ENCODE measurements at regions not wholly inside any gene's neighbourhood (a gene's known extent, or its start where the extent isn't known, plus 50 kb on each side); places are given as distances from the start of the nearest gene placed in this dataset.

GRCh38 chr17:22470411-22471175 lies 778.3 kb downstream of the KCNJ18 start:
- Histone ChIP-seq H3K36me3 (replicated peaks; ENCODE audit: control insufficient read depth, insufficient read depth, low read length) (no peaks in the 10 kb centered on the region), H3K4me3 (ENCODE audit: insufficient read depth, low read depth, low read length) (no peak overlapping the region), H3K27me3 (ENCODE audit: control insufficient read depth, insufficient read depth, low read length) (no peaks in the 10 kb centered on the region)
- no peak for DNase-seq

- H3K36me3 ChIP-seq (replicated peaks; ENCODE audit: control insufficient read depth, insufficient read depth, low read length): no peaks in the 10 kb centered on the region
- H3K4me3 ChIP-seq (ENCODE audit: insufficient read depth, low read depth, low read length): no peak overlapping the region
- DNase-seq: no peak
- no peaks in the 10 kb centered on the region for H3K27me3 ChIP-seq (ENCODE audit: control insufficient read depth, insufficient read depth, low read length)
Measured at GRCh38 chr17:22484826-22485225, 792.5 kb downstream of the KCNJ18 start.

- DNase-seq: no peak
- no peaks in the 10 kb centered on the region for H3K27me3 ChIP-seq (ENCODE audit: control insufficient read depth, insufficient read depth, low read length)
- H3K36me3 ChIP-seq (replicated peaks; ENCODE audit: control insufficient read depth, insufficient read depth, low read length): no peaks in the 10 kb centered on the region
- H3K4me3 ChIP-seq (ENCODE audit: insufficient read depth, low read depth, low read length): no peak overlapping the region
Measured at GRCh38 chr17:22490399-22490798, 798.1 kb downstream of the KCNJ18 start.

GRCh38 chr17:22492331-22492730 lies 800.0 kb downstream of the KCNJ18 start:
- Histone ChIP-seq H3K4me3 (ENCODE audit: insufficient read depth, low read depth, low read length) (no peak overlapping the region), H3K27me3 (ENCODE audit: control insufficient read depth, insufficient read depth, low read length) (no peaks in the 10 kb centered on the region), H3K36me3 (replicated peaks; ENCODE audit: control insufficient read depth, insufficient read depth, low read length) (no peaks in the 10 kb centered on the region)
- DNase-seq: no peak

- no peaks in the 10 kb centered on the region for H3K27me3 ChIP-seq (ENCODE audit: control insufficient read depth, insufficient read depth, low read length)
- no peak for DNase-seq
- H3K4me3 ChIP-seq (ENCODE audit: insufficient read depth, low read depth, low read length): no peak overlapping the region
- H3K36me3 ChIP-seq (replicated peaks; ENCODE audit: control insufficient read depth, insufficient read depth, low read length): no peaks in the 10 kb centered on the region
Measured at GRCh38 chr17:22496450-22496849, 804.1 kb downstream of the KCNJ18 start.

DNA sequence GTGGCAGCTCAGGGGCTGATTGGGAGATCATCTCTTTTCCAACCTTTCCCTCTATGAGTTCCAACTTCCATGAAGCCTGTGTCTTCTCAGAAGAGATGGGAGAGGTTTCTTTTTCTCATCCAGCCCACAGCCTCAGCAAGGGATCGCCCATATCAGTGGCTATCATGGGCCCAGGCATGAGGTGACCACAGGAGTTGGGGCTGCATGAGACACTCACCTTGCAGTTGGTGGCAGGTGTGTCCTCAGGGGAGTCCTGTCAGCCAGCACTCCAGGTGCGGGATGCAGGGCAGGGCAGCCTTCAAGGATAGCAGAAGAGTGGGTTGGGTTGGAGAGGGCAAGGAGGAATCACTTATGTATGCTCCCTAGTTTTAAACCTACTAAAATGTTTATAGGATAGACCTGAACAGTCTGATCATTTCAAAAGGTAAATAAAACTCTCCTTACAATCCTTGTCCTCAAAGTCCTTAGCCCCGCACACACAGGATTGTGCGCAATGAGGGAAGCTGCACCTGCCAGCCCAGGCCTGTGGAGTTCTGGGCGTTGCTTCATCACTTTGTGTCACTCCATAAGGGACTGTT lies 811.1 kb downstream of the KCNJ18 start:
- Histone ChIP-seq H3K4me3 (ENCODE audit: insufficient read depth, low read depth, low read length) (no peak overlapping the region), H3K27me3 (ENCODE audit: control insufficient read depth, insufficient read depth, low read length) (no peaks in the 10 kb centered on the region), H3K36me3 (replicated peaks; ENCODE audit: control insufficient read depth, insufficient read depth, low read length) (no peaks in the 10 kb centered on the region)
- no peak for DNase-seq

GRCh38 chr17:22505660-22506059 lies 813.3 kb downstream of the KCNJ18 start:
- Histone ChIP-seq H3K36me3 (replicated peaks; ENCODE audit: control insufficient read depth, insufficient read depth, low read length) (no peaks in the 10 kb centered on the region), H3K27me3 (ENCODE audit: control insufficient read depth, insufficient read depth, low read length) (no peaks in the 10 kb centered on the region), H3K4me3 (ENCODE audit: insufficient read depth, low read depth, low read length) (no peak overlapping the region)
- no peak for DNase-seq

DNA sequence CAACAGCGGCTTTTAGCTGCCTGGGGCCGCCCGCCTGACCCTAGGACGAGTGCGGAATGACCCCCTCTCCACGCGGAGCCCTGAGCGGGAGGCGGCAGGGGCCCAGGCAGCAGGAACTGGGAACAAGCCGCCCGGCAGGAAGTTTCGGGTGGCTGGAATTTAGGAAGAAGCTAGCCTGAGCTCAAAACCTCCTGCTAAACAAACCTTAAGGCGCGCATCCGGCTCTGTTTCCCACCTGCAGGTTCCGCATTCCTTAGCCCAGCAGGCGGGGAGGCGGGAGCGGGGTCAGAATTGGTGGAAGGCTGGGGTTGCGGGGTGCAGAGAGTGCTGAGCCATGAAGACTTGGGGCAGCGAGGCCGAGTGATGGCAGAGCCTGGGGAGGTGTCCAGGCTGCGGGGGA lies 813.9 kb downstream of the KCNJ18 start:
- no peaks in the 10 kb centered on the region for H3K36me3 ChIP-seq (replicated peaks; ENCODE audit: control insufficient read depth, insufficient read depth, low read length)
- DNase-seq: no peak

GRCh38 chr17:22506861-22507260 lies 814.5 kb downstream of the KCNJ18 start:
- DNase-seq: no peak
- Histone ChIP-seq H3K27me3 (ENCODE audit: control insufficient read depth, insufficient read depth, low read length) (no peaks in the 10 kb centered on the region), H3K36me3 (replicated peaks; ENCODE audit: control insufficient read depth, insufficient read depth, low read length) (no peaks in the 10 kb centered on the region), H3K4me3 (ENCODE audit: insufficient read depth, low read depth, low read length) (no peak overlapping the region)

More for the DNA sequence above, 813.9 kb downstream of the KCNJ18 start:
- no peak overlapping the region for H3K4me3 ChIP-seq (ENCODE audit: insufficient read depth, low read depth, low read length)
- no peaks in the 10 kb centered on the region for H3K27me3 ChIP-seq (ENCODE audit: control insufficient read depth, insufficient read depth, low read length)

DNA sequence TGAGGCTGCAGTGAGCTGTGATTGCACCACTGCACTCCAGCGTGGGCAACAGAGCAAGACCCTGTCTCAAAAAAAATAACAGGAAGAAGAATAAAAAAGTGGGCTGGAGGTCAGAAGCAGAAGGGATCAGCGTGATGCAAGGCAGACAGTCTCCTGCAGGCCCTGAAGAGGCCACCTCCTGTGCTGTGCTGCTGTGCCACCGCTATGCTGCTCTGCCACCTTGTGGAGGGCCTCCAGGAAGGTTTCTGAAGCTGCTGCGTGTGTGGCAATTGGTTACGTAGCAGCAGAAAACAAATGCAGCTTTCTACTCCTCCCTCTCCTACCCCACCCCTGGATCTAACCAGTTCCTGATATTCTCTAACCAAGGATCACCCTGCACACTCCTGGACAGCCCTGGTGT lies 815.5 kb downstream of the KCNJ18 start:
- no peaks in the 10 kb centered on the region for H3K36me3 ChIP-seq (replicated peaks; ENCODE audit: control insufficient read depth, insufficient read depth, low read length)
- H3K27me3 ChIP-seq (ENCODE audit: control insufficient read depth, insufficient read depth, low read length): no peaks in the 10 kb centered on the region
- no peak for DNase-seq
- no peak overlapping the region for H3K4me3 ChIP-seq (ENCODE audit: insufficient read depth, low read depth, low read length)

- Histone ChIP-seq H3K36me3 (replicated peaks; ENCODE audit: control insufficient read depth, insufficient read depth, low read length) (no peaks in the 10 kb centered on the region), H3K27me3 (ENCODE audit: control insufficient read depth, insufficient read depth, low read length) (no peaks in the 10 kb centered on the region), H3K4me3 (ENCODE audit: insufficient read depth, low read depth, low read length) (no peak overlapping the region)
- DNase-seq: no peak
Measured at GRCh38 chr17:22510504-22510903, 818.2 kb downstream of the KCNJ18 start.

DNA sequence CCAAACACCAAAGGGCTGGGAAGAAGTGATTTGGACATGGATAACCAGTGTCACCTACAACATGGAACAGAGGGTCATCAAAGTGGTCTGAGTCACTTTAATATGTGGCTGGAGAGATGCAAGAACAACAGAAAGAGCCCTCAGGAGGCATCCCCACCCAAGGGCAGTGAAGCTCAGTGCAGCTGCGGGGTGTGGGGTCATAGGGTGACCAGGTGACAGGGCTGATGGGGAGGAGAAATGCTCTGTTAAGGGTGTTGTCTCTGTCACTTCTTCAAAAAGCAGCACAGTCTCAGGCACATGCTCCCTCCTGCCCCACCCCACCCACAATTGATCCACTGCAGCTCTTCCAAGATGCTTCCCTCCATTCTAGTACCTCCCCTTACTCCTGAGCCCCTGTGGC lies 819.1 kb downstream of the KCNJ18 start:
- H3K4me3 ChIP-seq (ENCODE audit: insufficient read depth, low read depth, low read length): no peak overlapping the region
- no peak for DNase-seq

DNA sequence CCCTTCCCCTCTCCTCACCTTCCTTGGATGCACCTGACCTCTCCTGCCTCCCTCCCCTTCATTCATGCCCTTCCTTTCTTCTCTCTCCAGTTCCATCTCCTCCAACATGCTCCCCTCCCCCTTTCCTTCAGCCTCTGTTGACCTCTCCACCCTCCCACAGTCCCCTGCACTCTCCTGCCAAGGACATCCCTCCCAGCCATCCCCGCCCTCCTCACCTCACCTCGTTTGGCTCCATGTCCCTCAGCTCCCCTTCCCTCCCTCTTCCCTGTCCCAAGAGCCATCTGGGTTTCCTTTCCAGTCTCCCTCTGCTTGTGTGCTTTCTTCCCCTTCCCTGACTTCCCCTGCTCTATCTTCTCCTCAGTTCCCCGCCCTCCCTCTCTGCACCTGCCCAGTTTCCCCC lies 819.7 kb downstream of the KCNJ18 start:
- H3K36me3 ChIP-seq (replicated peaks; ENCODE audit: control insufficient read depth, insufficient read depth, low read length): no peaks in the 10 kb centered on the region
- DNase-seq: no peak
- no peaks in the 10 kb centered on the region for H3K27me3 ChIP-seq (ENCODE audit: control insufficient read depth, insufficient read depth, low read length)
- H3K4me3 ChIP-seq (ENCODE audit: insufficient read depth, low read depth, low read length): no peak overlapping the region

More for the DNA sequence above, 819.1 kb downstream of the KCNJ18 start:
- H3K27me3 ChIP-seq (ENCODE audit: control insufficient read depth, insufficient read depth, low read length): no peaks in the 10 kb centered on the region
- no peaks in the 10 kb centered on the region for H3K36me3 ChIP-seq (replicated peaks; ENCODE audit: control insufficient read depth, insufficient read depth, low read length)

GRCh38 chr17:22512506-22512905 lies 820.2 kb downstream of the KCNJ18 start:
- no peak overlapping the region for H3K4me3 ChIP-seq (ENCODE audit: insufficient read depth, low read depth, low read length)
- no peaks in the 10 kb centered on the region for H3K36me3 ChIP-seq (replicated peaks; ENCODE audit: control insufficient read depth, insufficient read depth, low read length)

DNA sequence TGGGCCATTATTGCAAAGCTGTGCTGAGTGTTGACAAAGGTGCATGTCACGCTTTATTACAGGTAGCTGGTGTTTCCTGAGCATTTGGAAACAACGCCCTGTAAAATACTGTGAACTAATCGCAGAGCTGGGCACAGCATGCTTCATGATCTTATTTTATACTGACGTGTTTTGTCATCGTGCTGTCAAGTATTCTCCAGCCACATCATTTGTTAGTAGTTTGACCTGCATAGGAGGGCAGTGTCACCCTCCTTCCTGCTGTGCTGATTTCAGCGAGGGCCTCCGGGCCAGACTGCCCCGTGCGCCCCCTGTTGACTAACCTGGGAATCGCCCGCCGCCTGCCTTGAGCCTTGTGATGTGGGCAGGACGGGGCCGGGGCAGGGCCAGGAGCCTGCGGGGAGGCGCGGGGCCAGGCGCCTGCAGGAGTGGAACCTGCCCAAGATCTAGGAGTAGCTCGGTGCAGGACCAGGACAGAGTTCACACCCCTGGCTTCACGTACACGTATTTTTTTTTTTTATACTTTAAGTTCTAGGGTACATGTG lies 820.7 kb downstream of the KCNJ18 start:
- no peaks in the 10 kb centered on the region for H3K27me3 ChIP-seq (ENCODE audit: control insufficient read depth, insufficient read depth, low read length)
- H3K4me3 ChIP-seq (ENCODE audit: insufficient read depth, low read depth, low read length): no peak overlapping the region
- no peak for DNase-seq
- H3K36me3 ChIP-seq (replicated peaks; ENCODE audit: control insufficient read depth, insufficient read depth, low read length): no peaks in the 10 kb centered on the region

More at GRCh38 chr17:22512506-22512905, 820.2 kb downstream of the KCNJ18 start:
- no peak for DNase-seq
- no peaks in the 10 kb centered on the region for H3K27me3 ChIP-seq (ENCODE audit: control insufficient read depth, insufficient read depth, low read length)
